Liver (tissue), 3 donors: ENCODE measurements at regions not wholly inside any gene's neighbourhood (a gene's known extent, or its start where the extent isn't known, plus 50 kb on each side); places are given as distances from the start of the nearest gene placed in this dataset.

ENCODE experiments used
- RXRA ChIP-seq, 2 donors: IDR thresholded peaks; 2 replicates each; pipeline ENCODE4 v1.6.1; 2017 to 2018; ENCODE audit warnings: antibody characterized with exemption in 2 of 2, mild to moderate bottlenecking in 1 of 2
- YY1 ChIP-seq: IDR thresholded peaks from 2 replicates; pipeline ENCODE4 v1.6.1; 2016; ENCODE audit warnings: antibody characterized with exemption, mild to moderate bottlenecking
- TF ChIP-seq, protein P1 (sequence below): IDR thresholded peaks from 2 replicates; pipeline ENCODE4 v1.6.1; 2016; ENCODE audit warnings: antibody characterized with exemption
- TF ChIP-seq, protein P2 (sequence below): fragments of 150-350 bp; IDR thresholded peaks from 2 replicates; pipeline ENCODE4 v1.5.1; 2017; ENCODE audit warnings: improper control_type of control experiment, low read depth, low read length; ENCODE audit not compliant: missing input control
- donor health status: healthy.
- donor health status: healthy.

DNA sequence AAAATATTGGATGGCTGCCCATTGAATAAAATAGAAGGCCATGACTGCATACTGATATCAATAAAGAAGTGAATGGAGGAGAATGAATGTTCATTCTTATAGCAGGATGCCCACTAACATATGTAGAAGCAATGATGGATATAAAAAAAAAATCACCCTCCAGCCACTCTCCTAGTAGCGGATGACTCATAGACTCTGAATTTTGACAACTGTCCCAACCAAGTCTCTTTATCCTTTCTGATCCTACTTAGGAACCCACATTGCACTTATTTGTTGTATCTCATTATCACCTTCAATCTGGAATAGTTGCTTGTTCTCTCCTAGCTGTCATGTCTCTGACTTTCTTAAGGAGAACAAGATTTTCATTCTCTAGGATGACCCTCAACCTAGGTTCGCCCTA is 429.9 kb downstream of the HS3ST3B1 start:
- no peak for TF ChIP-seq RXRA (IDR thresholded peaks at IDR 0.05)
- TF ChIP-seq, protein P1, sequence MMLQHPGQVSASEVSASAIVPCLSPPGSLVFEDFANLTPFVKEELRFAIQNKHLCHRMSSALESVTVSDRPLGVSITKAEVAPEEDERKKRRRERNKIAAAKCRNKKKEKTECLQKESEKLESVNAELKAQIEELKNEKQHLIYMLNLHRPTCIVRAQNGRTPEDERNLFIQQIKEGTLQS: no peak
- TF ChIP-seq, protein P2, sequence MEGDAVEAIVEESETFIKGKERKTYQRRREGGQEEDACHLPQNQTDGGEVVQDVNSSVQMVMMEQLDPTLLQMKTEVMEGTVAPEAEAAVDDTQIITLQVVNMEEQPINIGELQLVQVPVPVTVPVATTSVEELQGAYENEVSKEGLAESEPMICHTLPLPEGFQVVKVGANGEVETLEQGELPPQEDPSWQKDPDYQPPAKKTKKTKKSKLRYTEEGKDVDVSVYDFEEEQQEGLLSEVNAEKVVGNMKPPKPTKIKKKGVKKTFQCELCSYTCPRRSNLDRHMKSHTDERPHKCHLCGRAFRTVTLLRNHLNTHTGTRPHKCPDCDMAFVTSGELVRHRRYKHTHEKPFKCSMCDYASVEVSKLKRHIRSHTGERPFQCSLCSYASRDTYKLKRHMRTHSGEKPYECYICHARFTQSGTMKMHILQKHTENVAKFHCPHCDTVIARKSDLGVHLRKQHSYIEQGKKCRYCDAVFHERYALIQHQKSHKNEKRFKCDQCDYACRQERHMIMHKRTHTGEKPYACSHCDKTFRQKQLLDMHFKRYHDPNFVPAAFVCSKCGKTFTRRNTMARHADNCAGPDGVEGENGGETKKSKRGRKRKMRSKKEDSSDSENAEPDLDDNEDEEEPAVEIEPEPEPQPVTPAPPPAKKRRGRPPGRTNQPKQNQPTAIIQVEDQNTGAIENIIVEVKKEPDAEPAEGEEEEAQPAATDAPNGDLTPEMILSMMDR: no peak
- TF ChIP-seq YY1: no peak
